K562 (cell line): ENCODE measurements at regions not wholly inside any gene's neighbourhood (a gene's known extent, or its start where the extent isn't known, plus 50 kb on each side); places are given as distances from the start of the nearest gene placed in this dataset.
"Not testable (repeated sequence)": the region's sequence is repeated elsewhere in the genome, so short reads cannot be mapped to it uniquely, and the experiment has no call there.

Experiments used
- ATF3 ChIP-seq, 2 experiments: fragments of 450-650 bp in 1 of 2; sonication (generic) in 1 of 2; formaldehyde crosslinking in 1 of 2; IDR thresholded peaks in 1 of 2; conservative IDR thresholded peaks in 1 of 2; 2 replicates each; pipeline versions ENCODE4 v1.6.1 to v1.8.1; 2016 to 2023; ENCODE audit warnings: mild to moderate bottlenecking in 2 of 2, moderate library complexity in 2 of 2, inconsistent platforms in 1 of 2, missing genetic modification reagents in 1 of 2
- ATF7 ChIP-seq: fragments of 450-650 bp; IDR thresholded peaks from 2 replicates; pipeline ENCODE4 v1.7.1; 2014; ENCODE audit warnings: mild to moderate bottlenecking, moderate library complexity
- CBFA2T2 ChIP-seq: fragments of 450-650 bp; conservative IDR thresholded peaks from 2 replicates; pipeline ENCODE4 v1.6.1; 2017; ENCODE audit warnings: mild to moderate bottlenecking
- CBFA2T3 ChIP-seq: fragments of 450-650 bp; IDR thresholded peaks from 2 replicates; pipeline ENCODE4 v1.6.1; 2017
- CTBP1 ChIP-seq: fragments of 450-650 bp; IDR thresholded peaks from 2 replicates; pipeline ENCODE4 v1.6.1; 2016; ENCODE audit warnings: borderline replicate concordance
- DPF2 ChIP-seq: fragments of 450-650 bp; IDR thresholded peaks from 2 replicates; pipeline ENCODE4 v1.6.1; 2016
- ELF4 ChIP-seq: fragments of 450-650 bp; formaldehyde crosslinking; IDR thresholded peaks from 2 replicates; pipeline ENCODE4 v1.4.0; 2022; ENCODE audit warnings: missing genetic modification characterization
- EP300 ChIP-seq: IDR thresholded peaks from 2 replicates; pipeline ENCODE4 v1.6.1; 2012; ENCODE audit warnings: low read length, improper control_type of control experiment
- ETV6 ChIP-seq, 3 experiments: fragments of 150-350 bp in 1 of 3; sonication (generic) in 1 of 3; formaldehyde crosslinking in 1 of 3; IDR thresholded peaks; 2 replicates each; pipeline versions ENCODE4 v1.6.1 to v1.8.0; 2014 to 2022; ENCODE audit warnings: borderline replicate concordance in 2 of 3, low read depth in 2 of 3, antibody characterized with exemption in 1 of 3, low read length in 1 of 3, mild to moderate bottlenecking in 1 of 3, missing genetic modification reagents in 1 of 3
- FOXJ2 ChIP-seq: fragments of 200-800 bp; sonication (Bioruptor generic); IDR thresholded peaks from 2 replicates; pipeline ENCODE4 v1.6.1; 2016; ENCODE audit warnings: missing genetic modification characterization, missing compliant biosample characterization
- FOXK2 ChIP-seq, 2 experiments: fragments of 450-650 bp; IDR thresholded peaks in 1 of 2; conservative IDR thresholded peaks in 1 of 2; 2 replicates each; pipeline ENCODE4 v1.6.1; 2016; ENCODE audit warnings: low read depth in 2 of 2, mild to moderate bottlenecking in 1 of 2
- HDAC1 ChIP-seq, 2 experiments: fragments of 450-650 bp; IDR thresholded peaks; 2 replicates each; pipeline ENCODE4 v1.6.1; 2016 to 2017; ENCODE audit warnings: inconsistent platforms in 1 of 2, mild to moderate bottlenecking in 1 of 2, moderate library complexity in 1 of 2
- HDAC2 ChIP-seq: fragments of 450-650 bp; IDR thresholded peaks from 2 replicates; pipeline ENCODE4 v1.6.1; 2016; ENCODE audit warnings: mild to moderate bottlenecking
- KDM1A ChIP-seq, 2 experiments: fragments of 450-650 bp; IDR thresholded peaks; 2 replicates each; pipeline ENCODE4 v1.6.1; 2016; ENCODE audit warnings: mild to moderate bottlenecking in 2 of 2
- MAZ ChIP-seq, 2 experiments: fragments of 450-650 bp in 1 of 2; sonication (generic) in 1 of 2; formaldehyde crosslinking; IDR thresholded peaks in 1 of 2; conservative IDR thresholded peaks in 1 of 2; 2 replicates each; pipeline versions ENCODE4 v1.4.0 to v1.5.0; 2020; ENCODE audit warnings: mild to moderate bottlenecking in 1 of 2, missing genetic modification reagents in 1 of 2
- MBD2 ChIP-seq: sonication (generic); IDR thresholded peaks from 2 replicates; pipeline ENCODE4 v1.6.1; 2016; ENCODE audit warnings: low read depth, borderline replicate concordance
- MEIS2 ChIP-seq: fragments of 450-650 bp; IDR thresholded peaks from 2 replicates; pipeline ENCODE4 v1.6.1; 2014; ENCODE audit warnings: mild to moderate bottlenecking; ENCODE audit not compliant: partially characterized antibody
- NFIC ChIP-seq: fragments of 450-650 bp; IDR thresholded peaks from 2 replicates; pipeline ENCODE4 v1.6.1; 2017; ENCODE audit warnings: mild to moderate bottlenecking, inconsistent platforms
- RNF2 ChIP-seq: sonication (generic); IDR thresholded peaks from 2 replicates; pipeline ENCODE4 v1.6.1; 2016
- SMARCA4 ChIP-seq: fragments of 450-650 bp; IDR thresholded peaks from 2 replicates; pipeline ENCODE4 v1.6.1; 2016
- SPI1 ChIP-seq: IDR thresholded peaks from 2 replicates; pipeline ENCODE4 v1.6.1; 2011; ENCODE audit warnings: low read depth, low read length, control low read depth, borderline replicate concordance
- SRF ChIP-seq, 2 experiments: fragments of 250-450, 450-650 bp in 1 of 2; sonication (Bioruptor Pico) in 1 of 2; sonication (generic) in 1 of 2; formaldehyde crosslinking; IDR thresholded peaks; 2 replicates each; pipeline versions ENCODE4 v1.5.0 to v1.5.1; 2020 to 2022; ENCODE audit warnings: mild to moderate bottlenecking in 1 of 2, missing genetic modification reagents in 1 of 2
- TRIM24 ChIP-seq, 2 experiments: fragments of 450-650 bp; IDR thresholded peaks; 2 replicates each; pipeline ENCODE4 v1.6.1; 2016
- VEZF1 ChIP-seq: fragments of 200-800 bp; sonication (Bioruptor generic); IDR thresholded peaks from 2 replicates; pipeline ENCODE4 v1.6.1; 2017; ENCODE audit warnings: missing genetic modification characterization, missing compliant biosample characterization
- TF ChIP-seq, protein P1 (sequence below): fragments of 450-650 bp; IDR thresholded peaks from 2 replicates; pipeline ENCODE4 v1.6.1; 2018; ENCODE audit not compliant: partially characterized antibody

GRCh38 chr9:61573432-61573831, 383.6 kb downstream of the SPATA31A7 start (continued):
- TF ChIP-seq FOXJ2 (tag) (peak; percentile 94), EP300 (peak; percentile 84), ATF7 (peak; percentile 45; the same call in 1 of the 2 replicates), CTBP1 (peak; percentile 62; the same call in 1 of the 2 replicates), FOXK2 (conservative IDR thresholded peaks at IDR 0.05 in 1 of 2, IDR thresholded peaks at IDR 0.05 in 1 of 2; ENCODE audit: low read depth in 2 of 2) (peak; percentile 35 to 42; a peak in 1 of 4 replicates), VEZF1 (peak; percentile 76), HDAC2 (peak; percentile 65; the same call in 1 of the 2 replicates), MAZ (CRISPR knock-in tag; conservative IDR thresholded peaks at IDR 0.05 in 1 of 2, IDR thresholded peaks at IDR 0.05 in 1 of 2) (peak; percentile 65 to 66; a peak in 2 of 4 replicates), SMARCA4 (peak; percentile 75), CBFA2T2 (peak; percentile 72), NFIC (peak; percentile 95), MEIS2 (peak; percentile 60), SPI1 (peak; percentile 40; the same call in 1 of the 2 replicates), TRIM24 (IDR thresholded peaks at IDR 0.05) (peak; percentile 55 to 61; a peak in 3 of 4 replicates), MBD2 (0 out of 2 replicates have a peak, but pooled peaks have one; percentile 27), KDM1A (IDR thresholded peaks at IDR 0.05) (peak; percentile 74 to 84), SRF (CRISPR knock-in tag; IDR thresholded peaks at IDR 0.05) (peak; percentile 62 to 97; a peak in 3 of 4 replicates), ATF3 (IDR thresholded peaks at IDR 0.05) (peak; percentile 19; the same call in 1 of the 2 replicates), DPF2 (peak; percentile 72), ELF4 (peak; percentile 15; the same call in 1 of the 2 replicates), RNF2 (peak; percentile 58; the same call in 1 of the 2 replicates), ETV6 (IDR thresholded peaks at IDR 0.05; ENCODE audit: borderline replicate concordance in 1 of 2, low read depth in 2 of 2, low read length in 1 of 2) (peak; percentile 84 to 90), HDAC1 (IDR thresholded peaks at IDR 0.05) (peak in 1 of 2 experiments; percentile 43; a peak in 1 of 4 replicates), CBFA2T3 (peak; percentile 84)
- TF ChIP-seq, protein P1, sequence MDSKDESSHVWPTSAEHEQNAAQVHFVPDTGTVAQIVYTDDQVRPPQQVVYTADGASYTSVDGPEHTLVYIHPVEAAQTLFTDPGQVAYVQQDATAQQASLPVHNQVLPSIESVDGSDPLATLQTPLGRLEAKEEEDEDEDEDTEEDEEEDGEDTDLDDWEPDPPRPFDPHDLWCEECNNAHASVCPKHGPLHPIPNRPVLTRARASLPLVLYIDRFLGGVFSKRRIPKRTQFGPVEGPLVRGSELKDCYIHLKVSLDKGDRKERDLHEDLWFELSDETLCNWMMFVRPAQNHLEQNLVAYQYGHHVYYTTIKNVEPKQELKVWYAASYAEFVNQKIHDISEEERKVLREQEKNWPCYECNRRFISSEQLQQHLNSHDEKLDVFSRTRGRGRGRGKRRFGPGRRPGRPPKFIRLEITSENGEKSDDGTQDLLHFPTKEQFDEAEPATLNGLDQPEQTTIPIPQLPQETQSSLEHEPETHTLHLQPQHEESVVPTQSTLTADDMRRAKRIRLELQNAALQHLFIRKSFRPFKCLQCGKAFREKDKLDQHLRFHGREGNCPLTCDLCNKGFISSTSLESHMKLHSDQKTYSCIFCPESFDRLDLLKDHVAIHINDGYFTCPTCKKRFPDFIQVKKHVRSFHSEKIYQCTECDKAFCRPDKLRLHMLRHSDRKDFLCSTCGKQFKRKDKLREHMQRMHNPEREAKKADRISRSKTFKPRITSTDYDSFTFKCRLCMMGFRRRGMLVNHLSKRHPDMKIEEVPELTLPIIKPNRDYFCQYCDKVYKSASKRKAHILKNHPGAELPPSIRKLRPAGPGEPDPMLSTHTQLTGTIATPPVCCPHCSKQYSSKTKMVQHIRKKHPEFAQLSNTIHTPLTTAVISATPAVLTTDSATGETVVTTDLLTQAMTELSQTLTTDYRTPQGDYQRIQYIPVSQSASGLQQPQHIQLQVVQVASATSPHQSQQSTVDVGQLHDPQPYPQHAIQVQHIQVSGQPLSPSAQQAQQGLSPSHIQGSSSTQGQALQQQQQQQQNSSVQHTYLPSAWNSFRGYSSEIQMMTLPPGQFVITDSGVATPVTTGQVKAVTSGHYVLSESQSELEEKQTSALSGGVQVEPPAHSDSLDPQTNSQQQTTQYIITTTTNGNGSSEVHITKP: peak; percentile 30
- TF ChIP-seq ATF3 (CRISPR knock-in tag; conservative IDR thresholded peaks at IDR 0.05); ETV6 (CRISPR knock-in tag; IDR thresholded peaks at IDR 0.05; ENCODE audit: borderline replicate concordance): not testable (repeated sequence)
